ENCODE measurements at regions not wholly inside any gene's neighbourhood (a gene's known extent, or its start where the extent isn't known, plus 50 kb on each side); places are given as distances from the start of the nearest gene placed in this dataset.

- TF ChIP-seq ZNF785 (CRISPR knock-in tag; IDR thresholded peaks at IDR 0.05) (no peak), ZNF354B (CRISPR knock-in tag; IDR thresholded peaks at IDR 0.05) (no peak), FOXA3 (CRISPR knock-in tag; conservative IDR thresholded peaks at IDR 0.05 in 1 of 2, IDR thresholded peaks at IDR 0.05 in 1 of 2) (no peak), ARNT (IDR thresholded peaks at IDR 0.05) (0 out of 4 replicates have a peak, but pooled peaks of 1 of the 2 experiments have one; percentile 41), PCBP2 (IDR thresholded peaks at IDR 0.05; ENCODE audit: low read depth, low read length, poor library complexity, severe bottlenecking) (no peak), ZKSCAN3 (CRISPR knock-in tag; IDR thresholded peaks at IDR 0.05) (no peak), RBM39 (optimal IDR thresholded peaks at IDR 0.05; ENCODE audit: low read depth, low read length) (no peak), HDAC8 (tag; IDR thresholded peaks at IDR 0.05) (no peak), CEBPB (tag; IDR thresholded peaks at IDR 0.05) (peak; percentile 85), SRF (CRISPR knock-in tag; IDR thresholded peaks at IDR 0.05) (no peak), SMARCE1 (IDR thresholded peaks at IDR 0.05) (0 out of 2 replicates have a peak, but pooled peaks have one; percentile 17), ETV5 (CRISPR knock-in tag; IDR thresholded peaks at IDR 0.05; ENCODE audit: low read depth) (no peak), SIN3A (IDR thresholded peaks at IDR 0.05; ENCODE audit: borderline replicate concordance in 2 of 2, control insufficient read depth in 1 of 2, low read depth in 2 of 2, low read length in 2 of 2) (no peak), JUND (IDR thresholded peaks at IDR 0.05; ENCODE audit: borderline replicate concordance, low read depth, low read length) (peak; percentile 79), JUND (tag; IDR thresholded peaks at IDR 0.05; ENCODE audit: borderline replicate concordance, low read depth, low read length) (peak; percentile 78), MED1 (CRISPR knock-in tag; IDR thresholded peaks at IDR 0.05; ENCODE audit: borderline replicate concordance) (no peak), PHTF2 (CRISPR knock-in tag; IDR thresholded peaks at IDR 0.05) (no peak), SIX5 (IDR thresholded peaks at IDR 0.05; ENCODE audit: borderline replicate concordance in 1 of 2, insufficient read depth in 1 of 2, low read depth in 1 of 2, low read length in 2 of 2) (no peak), TRIM25 (IDR thresholded peaks at IDR 0.05; ENCODE audit: borderline replicate concordance) (no peak), NELFE (IDR thresholded peaks at IDR 0.05; ENCODE audit: insufficient read depth, insufficient read length) (no peak), POU5F1 (IDR thresholded peaks at IDR 0.05; ENCODE audit: borderline replicate concordance, low read depth, low read length, partially characterized antibody) (no peak)
- TF ChIP-seq, protein P1, sequence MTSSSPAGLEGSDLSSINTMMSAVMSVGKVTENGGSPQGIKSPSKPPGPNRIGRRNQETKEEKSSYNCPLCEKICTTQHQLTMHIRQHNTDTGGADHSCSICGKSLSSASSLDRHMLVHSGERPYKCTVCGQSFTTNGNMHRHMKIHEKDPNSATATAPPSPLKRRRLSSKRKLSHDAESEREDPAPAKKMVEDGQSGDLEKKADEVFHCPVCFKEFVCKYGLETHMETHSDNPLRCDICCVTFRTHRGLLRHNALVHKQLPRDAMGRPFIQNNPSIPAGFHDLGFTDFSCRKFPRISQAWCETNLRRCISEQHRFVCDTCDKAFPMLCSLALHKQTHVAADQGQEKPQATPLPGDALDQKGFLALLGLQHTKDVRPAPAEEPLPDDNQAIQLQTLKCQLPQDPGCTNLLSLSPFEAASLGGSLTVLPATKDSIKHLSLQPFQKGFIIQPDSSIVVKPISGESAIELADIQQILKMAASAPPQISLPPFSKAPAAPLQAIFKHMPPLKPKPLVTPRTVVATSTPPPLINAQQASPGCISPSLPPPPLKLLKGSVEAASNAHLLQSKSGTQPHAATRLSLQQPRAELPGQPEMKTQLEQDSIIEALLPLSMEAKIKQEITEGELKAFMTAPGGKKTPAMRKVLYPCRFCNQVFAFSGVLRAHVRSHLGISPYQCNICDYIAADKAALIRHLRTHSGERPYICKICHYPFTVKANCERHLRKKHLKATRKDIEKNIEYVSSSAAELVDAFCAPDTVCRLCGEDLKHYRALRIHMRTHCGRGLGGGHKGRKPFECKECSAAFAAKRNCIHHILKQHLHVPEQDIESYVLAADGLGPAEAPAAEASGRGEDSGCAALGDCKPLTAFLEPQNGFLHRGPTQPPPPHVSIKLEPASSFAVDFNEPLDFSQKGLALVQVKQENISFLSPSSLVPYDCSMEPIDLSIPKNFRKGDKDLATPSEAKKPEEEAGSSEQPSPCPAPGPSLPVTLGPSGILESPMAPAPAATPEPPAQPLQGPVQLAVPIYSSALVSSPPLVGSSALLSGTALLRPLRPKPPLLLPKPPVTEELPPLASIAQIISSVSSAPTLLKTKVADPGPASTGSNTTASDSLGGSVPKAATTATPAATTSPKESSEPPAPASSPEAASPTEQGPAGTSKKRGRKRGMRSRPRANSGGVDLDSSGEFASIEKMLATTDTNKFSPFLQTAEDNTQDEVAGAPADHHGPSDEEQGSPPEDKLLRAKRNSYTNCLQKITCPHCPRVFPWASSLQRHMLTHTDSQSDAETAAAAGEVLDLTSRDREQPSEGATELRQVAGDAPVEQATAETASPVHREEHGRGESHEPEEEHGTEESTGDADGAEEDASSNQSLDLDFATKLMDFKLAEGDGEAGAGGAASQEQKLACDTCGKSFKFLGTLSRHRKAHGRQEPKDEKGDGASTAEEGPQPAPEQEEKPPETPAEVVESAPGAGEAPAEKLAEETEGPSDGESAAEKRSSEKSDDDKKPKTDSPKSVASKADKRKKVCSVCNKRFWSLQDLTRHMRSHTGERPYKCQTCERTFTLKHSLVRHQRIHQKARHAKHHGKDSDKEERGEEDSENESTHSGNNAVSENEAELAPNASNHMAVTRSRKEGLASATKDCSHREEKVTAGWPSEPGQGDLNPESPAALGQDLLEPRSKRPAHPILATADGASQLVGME (CRISPR knock-in tag; IDR thresholded peaks at IDR 0.05) = no peak
Observed at GRCh38 chr6:119446115-119446554, 96.6 kb upstream of the MAN1A1 start (continued).
